ENCODE measurements at regions not wholly inside any gene's neighbourhood (a gene's known extent, or its start where the extent isn't known, plus 50 kb on each side); places are given as distances from the start of the nearest gene placed in this dataset.

GRCh38 chr10:28468707-28469483, 64.0 kb upstream of the WAC start:
- Histone ChIP-seq H3K4me1 (ENCODE audit: insufficient read depth, low read length) (no peaks in the 10 kb centered on the region), H3K36me3 (ENCODE audit: insufficient read depth, low read length) (no peaks in the 10 kb centered on the region), H3K9me3 (ENCODE audit: control insufficient read depth in 1 of 2, low read length in 2 of 2) (no peaks in the 10 kb centered on the region), H3K27me3 (ENCODE audit: insufficient read depth, low read length) (no peaks in the 10 kb centered on the region), H3K27ac (ENCODE audit: low read depth, low read length) (no peak overlapping the region), H3K4me3 (ENCODE audit: low read length in 2 of 2) (no peak overlapping the region)
- Mint-ChIP-seq H3K36me3 (peaks cover 0 to 3% of the 10 kb centered on the region in 2 donors), H3K9me3 (peaks cover 0 to under 1% (median 0%) of the 10 kb centered on the region in 8 donors), H3K27ac (no peak overlapping the region), H3K4me3 (no peak overlapping the region), H3K27me3 (peaks cover 4 to 7% of the 10 kb centered on the region in 2 donors), H3K4me1 (no peaks in the 10 kb centered on the region)
- POLR2A ChIA-PET (ENCODE audit: partially characterized antibody), result no interaction called here
- CTCF ChIA-PET (ENCODE audit: partially characterized antibody), result interaction anchor here (0.9 kb wide), 1 partner anchor 11 kb away, joined by 4 read pairs; no protein-coding TSS in a partner anchor
- intact Hi-C loops (cut with micrococcal nuclease), result no loop called here
- DNase-seq, result no peak

- ChIA-PET POLR2A (ENCODE audit: partially characterized antibody) (no interaction called here), CTCF (ENCODE audit: partially characterized antibody) (no interaction called here)
- Histone ChIP-seq H3K4me3 (ENCODE audit: low read length in 2 of 2) (no peak overlapping the region), H3K9me3 (ENCODE audit: control insufficient read depth in 1 of 2, low read length in 2 of 2) (no peaks in the 10 kb centered on the region), H3K27ac (ENCODE audit: low read depth, low read length) (no peak overlapping the region), H3K4me1 (ENCODE audit: insufficient read depth, low read length) (no peaks in the 10 kb centered on the region), H3K36me3 (ENCODE audit: insufficient read depth, low read length) (no peaks in the 10 kb centered on the region), H3K27me3 (ENCODE audit: insufficient read depth, low read length) (no peaks in the 10 kb centered on the region)
- peaks cover 9 to 11% of the 10 kb centered on the region in 2 donors for H3K27me3 Mint-ChIP-seq
- intact Hi-C loops (cut with micrococcal nuclease), result no loop called here
- no peak for DNase-seq
- H3K27ac Mint-ChIP-seq, result no peak overlapping the region
- peaks cover 0 to 4% (median 0%) of the 10 kb centered on the region in 8 donors for H3K9me3 Mint-ChIP-seq
- H3K4me3 Mint-ChIP-seq, result no peak overlapping the region
- peaks cover 0 to 3% of the 10 kb centered on the region in 2 donors for H3K36me3 Mint-ChIP-seq
- no peaks in the 10 kb centered on the region for H3K4me1 Mint-ChIP-seq
Observed at GRCh38 chr10:28470873-28471651, 61.9 kb upstream of the WAC start.

GRCh38 chr10:28471652-28472050, 61.3 kb upstream of the WAC start:
- H3K4me1 ChIP-seq (ENCODE audit: insufficient read depth, low read length), result no peaks in the 10 kb centered on the region
- H3K9me3 ChIP-seq (ENCODE audit: control insufficient read depth in 1 of 2, low read length in 2 of 2), result no peaks in the 10 kb centered on the region
- peaks cover 9 to 14% of the 10 kb centered on the region in 2 donors for H3K27me3 Mint-ChIP-seq
- no peaks in the 10 kb centered on the region for H3K36me3 ChIP-seq (ENCODE audit: insufficient read depth, low read length)
- H3K9me3 Mint-ChIP-seq, result peaks cover 0 to 4% (median 0%) of the 10 kb centered on the region in 8 donors
- no peaks in the 10 kb centered on the region for H3K27me3 ChIP-seq (ENCODE audit: insufficient read depth, low read length)
- H3K4me3 Mint-ChIP-seq, result no peak overlapping the region
- no peak overlapping the region for H3K4me3 ChIP-seq (ENCODE audit: low read length in 2 of 2)
- ChIA-PET POLR2A (ENCODE audit: partially characterized antibody) (no interaction called here), CTCF (ENCODE audit: partially characterized antibody) (no interaction called here)
- no peak overlapping the region for H3K27ac Mint-ChIP-seq
- DNase-seq, result no peak
- intact Hi-C loops (cut with micrococcal nuclease), result no loop called here
- no peak overlapping the region for H3K27ac ChIP-seq (ENCODE audit: low read depth, low read length)
- peaks cover 0 to 3% of the 10 kb centered on the region in 2 donors for H3K36me3 Mint-ChIP-seq
- H3K4me1 Mint-ChIP-seq, result peaks cover 0 to 1% (median 0%) of the 10 kb centered on the region in 4 donors

GRCh38 chr10:28478646-28479045, 54.3 kb upstream of the WAC start:
- Histone ChIP-seq H3K36me3 (ENCODE audit: insufficient read depth, low read length) (no peaks in the 10 kb centered on the region), H3K9me3 (ENCODE audit: control insufficient read depth in 1 of 2, low read length in 2 of 2) (no peaks in the 10 kb centered on the region), H3K4me3 (ENCODE audit: low read length in 2 of 2) (no peak overlapping the region), H3K27me3 (ENCODE audit: insufficient read depth, low read length) (no peaks in the 10 kb centered on the region), H3K4me1 (ENCODE audit: insufficient read depth, low read length) (no peaks in the 10 kb centered on the region), H3K27ac (ENCODE audit: low read depth, low read length) (no peak overlapping the region)
- Mint-ChIP-seq H3K9me3 (peaks cover 0 to 6% (median 2%) of the 10 kb centered on the region in 8 donors), H3K36me3 (no peaks in the 10 kb centered on the region), H3K4me3 (no peak overlapping the region), H3K27ac (no peak overlapping the region), H3K4me1 (peaks cover 0 to 1% (median 0%) of the 10 kb centered on the region in 4 donors), H3K27me3 (peaks cover 4 to 11% of the 10 kb centered on the region in 2 donors)
- CTCF ChIA-PET (ENCODE audit: partially characterized antibody), result no interaction called here
- intact Hi-C loops (cut with micrococcal nuclease), result no loop called here
- POLR2A ChIA-PET (ENCODE audit: partially characterized antibody), result interaction anchor here (0.7 kb wide), 1 partner anchor 535 kb away, joined by 3 read pairs; no protein-coding TSS in a partner anchor
- DNase-seq, result no peak

GRCh38 chr10:28479425-28479865, 53.5 kb upstream of the WAC start:
- Histone ChIP-seq H3K27me3 (ENCODE audit: insufficient read depth, low read length) (no peaks in the 10 kb centered on the region), H3K9me3 (ENCODE audit: control insufficient read depth in 1 of 2, low read length in 2 of 2) (no peaks in the 10 kb centered on the region), H3K4me1 (ENCODE audit: insufficient read depth, low read length) (no peaks in the 10 kb centered on the region), H3K36me3 (ENCODE audit: insufficient read depth, low read length) (no peaks in the 10 kb centered on the region), H3K27ac (ENCODE audit: low read depth, low read length) (no peak overlapping the region), H3K4me3 (ENCODE audit: low read length in 2 of 2) (no peak overlapping the region)
- Mint-ChIP-seq H3K36me3 (no peaks in the 10 kb centered on the region), H3K27ac (no peak overlapping the region), H3K4me3 (no peak overlapping the region), H3K4me1 (peaks cover 0 to 1% (median 0%) of the 10 kb centered on the region in 4 donors), H3K27me3 (peaks cover 1 to 8% of the 10 kb centered on the region in 2 donors), H3K9me3 (peaks cover 0 to 6% (median 2%) of the 10 kb centered on the region in 8 donors)
- no peak for DNase-seq
- POLR2A ChIA-PET (ENCODE audit: partially characterized antibody), result no interaction called here
- intact Hi-C loops (cut with micrococcal nuclease), result no loop called here
- CTCF ChIA-PET (ENCODE audit: partially characterized antibody), result no interaction called here

- CTCF ChIA-PET (ENCODE audit: partially characterized antibody), result no interaction called here
Observed at GRCh38 chr10:28479927-28480627, 52.8 kb upstream of the WAC start.

GRCh38 chr10:28480628-28480965, 52.3 kb upstream of the WAC start:
- Histone ChIP-seq H3K4me1 (ENCODE audit: insufficient read depth, low read length) (no peaks in the 10 kb centered on the region), H3K27ac (ENCODE audit: low read depth, low read length) (no peak overlapping the region), H3K4me3 (ENCODE audit: low read length in 2 of 2) (no peak overlapping the region), H3K9me3 (ENCODE audit: control insufficient read depth in 1 of 2, low read length in 2 of 2) (no peaks in the 10 kb centered on the region), H3K36me3 (ENCODE audit: insufficient read depth, low read length) (no peaks in the 10 kb centered on the region), H3K27me3 (ENCODE audit: insufficient read depth, low read length) (no peaks in the 10 kb centered on the region)
- CTCF ChIA-PET (ENCODE audit: partially characterized antibody), result no interaction called here
- Mint-ChIP-seq H3K4me1 (peaks cover 0 to 1% (median 0%) of the 10 kb centered on the region in 4 donors), H3K4me3 (no peak overlapping the region), H3K9me3 (peaks cover 0 to 6% (median 2%) of the 10 kb centered on the region in 8 donors), H3K27ac (no peak overlapping the region), H3K36me3 (no peaks in the 10 kb centered on the region), H3K27me3 (peaks cover 1 to 5% of the 10 kb centered on the region in 2 donors)
- no peak for DNase-seq
- intact Hi-C loops (cut with micrococcal nuclease), result no loop called here
- POLR2A ChIA-PET (ENCODE audit: partially characterized antibody), result no interaction called here

More at GRCh38 chr10:28479927-28480627, 52.8 kb upstream of the WAC start:
- Histone ChIP-seq H3K27me3 (ENCODE audit: insufficient read depth, low read length) (no peaks in the 10 kb centered on the region), H3K27ac (ENCODE audit: low read depth, low read length) (no peak overlapping the region), H3K4me1 (ENCODE audit: insufficient read depth, low read length) (no peaks in the 10 kb centered on the region), H3K36me3 (ENCODE audit: insufficient read depth, low read length) (no peaks in the 10 kb centered on the region), H3K4me3 (ENCODE audit: low read length in 2 of 2) (no peak overlapping the region), H3K9me3 (ENCODE audit: control insufficient read depth in 1 of 2, low read length in 2 of 2) (no peaks in the 10 kb centered on the region)
- Mint-ChIP-seq H3K9me3 (peaks cover 0 to 6% (median 2%) of the 10 kb centered on the region in 8 donors), H3K36me3 (no peaks in the 10 kb centered on the region), H3K4me3 (no peak overlapping the region), H3K4me1 (peaks cover 0 to 1% (median 0%) of the 10 kb centered on the region in 4 donors), H3K27me3 (peaks cover 1 to 8% of the 10 kb centered on the region in 2 donors), H3K27ac (no peak overlapping the region)
- intact Hi-C loops (cut with micrococcal nuclease), result no loop called here
- POLR2A ChIA-PET (ENCODE audit: partially characterized antibody), result no interaction called here
- no peak for DNase-seq

All from CD4-positive, alpha-beta memory T cell (primary cell).